ENCODE measurements at regions not wholly inside any gene's neighbourhood (a gene's known extent, or its start where the extent isn't known, plus 50 kb on each side); places are given as distances from the start of the nearest gene placed in this dataset.

GRCh38 chr2:123463886-123464285 is 561.2 kb upstream of the CNTNAP5 start:
- no peak for DNase-seq (ENCODE audit: low read depth)
- no peak overlapping the region for H3K4me3 ChIP-seq (ENCODE audit: low read depth, low read length)
- TF ChIP-seq, protein P1, sequence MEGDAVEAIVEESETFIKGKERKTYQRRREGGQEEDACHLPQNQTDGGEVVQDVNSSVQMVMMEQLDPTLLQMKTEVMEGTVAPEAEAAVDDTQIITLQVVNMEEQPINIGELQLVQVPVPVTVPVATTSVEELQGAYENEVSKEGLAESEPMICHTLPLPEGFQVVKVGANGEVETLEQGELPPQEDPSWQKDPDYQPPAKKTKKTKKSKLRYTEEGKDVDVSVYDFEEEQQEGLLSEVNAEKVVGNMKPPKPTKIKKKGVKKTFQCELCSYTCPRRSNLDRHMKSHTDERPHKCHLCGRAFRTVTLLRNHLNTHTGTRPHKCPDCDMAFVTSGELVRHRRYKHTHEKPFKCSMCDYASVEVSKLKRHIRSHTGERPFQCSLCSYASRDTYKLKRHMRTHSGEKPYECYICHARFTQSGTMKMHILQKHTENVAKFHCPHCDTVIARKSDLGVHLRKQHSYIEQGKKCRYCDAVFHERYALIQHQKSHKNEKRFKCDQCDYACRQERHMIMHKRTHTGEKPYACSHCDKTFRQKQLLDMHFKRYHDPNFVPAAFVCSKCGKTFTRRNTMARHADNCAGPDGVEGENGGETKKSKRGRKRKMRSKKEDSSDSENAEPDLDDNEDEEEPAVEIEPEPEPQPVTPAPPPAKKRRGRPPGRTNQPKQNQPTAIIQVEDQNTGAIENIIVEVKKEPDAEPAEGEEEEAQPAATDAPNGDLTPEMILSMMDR (IDR thresholded peaks at IDR 0.05; ENCODE audit: insufficient read depth, low read length), result no peak

DNA sequence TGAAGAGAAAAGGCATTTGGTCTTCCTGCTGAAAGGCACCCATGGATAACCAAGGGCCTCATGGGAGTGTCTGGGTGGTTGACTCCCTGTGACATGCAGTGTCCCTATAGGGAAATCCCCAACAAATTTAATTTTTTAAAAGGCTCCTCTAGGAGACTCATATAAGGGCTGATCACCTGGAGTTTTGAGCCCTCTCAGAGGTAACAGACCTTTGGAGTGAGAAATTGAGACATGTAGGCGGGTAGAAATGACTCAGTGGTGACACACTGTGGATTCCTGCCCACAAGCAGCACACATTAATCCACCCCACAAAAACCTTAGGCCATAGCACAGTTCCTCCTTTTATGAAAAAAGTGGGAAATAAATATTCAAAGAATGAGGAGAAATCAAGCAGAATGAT is 557.0 kb upstream of the CNTNAP5 start:
- H3K4me3 ChIP-seq (ENCODE audit: low read depth, low read length), result no peak overlapping the region
- TF ChIP-seq, protein P1 (IDR thresholded peaks at IDR 0.05; ENCODE audit: insufficient read depth, low read length), result no peak
- DNase-seq (ENCODE audit: low read depth), result no peak

DNA sequence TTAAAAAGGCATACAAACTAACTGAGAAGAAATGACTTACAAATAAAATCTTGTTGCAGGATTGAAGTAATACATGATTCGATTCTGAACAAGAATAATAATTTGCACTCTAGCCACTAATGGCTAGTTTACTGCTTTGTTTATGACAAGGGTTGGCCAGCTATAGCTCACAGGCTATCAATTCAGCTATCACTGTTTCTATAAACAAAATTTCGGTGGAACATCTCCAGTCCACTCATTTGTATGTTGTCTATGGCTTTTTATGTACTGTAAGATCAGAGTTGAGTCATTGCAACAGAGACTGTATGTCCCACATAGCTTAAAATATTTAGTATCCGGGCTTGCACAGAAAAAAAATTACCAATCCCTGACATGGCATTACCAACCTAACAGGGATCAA is 543.7 kb upstream of the CNTNAP5 start:
- H3K4me3 ChIP-seq (ENCODE audit: low read depth, low read length), result no peak overlapping the region
- TF ChIP-seq, protein P1 (IDR thresholded peaks at IDR 0.05; ENCODE audit: insufficient read depth, low read length), result no peak
- no peak for DNase-seq (ENCODE audit: low read depth)

- no peak for DNase-seq (ENCODE audit: low read depth)
- H3K4me3 ChIP-seq (ENCODE audit: low read depth, low read length), result no peak overlapping the region
- TF ChIP-seq, protein P1 (IDR thresholded peaks at IDR 0.05; ENCODE audit: insufficient read depth, low read length), result no peak
Measured at GRCh38 chr2:123485056-123485455, 540.0 kb upstream of the CNTNAP5 start.

DNA sequence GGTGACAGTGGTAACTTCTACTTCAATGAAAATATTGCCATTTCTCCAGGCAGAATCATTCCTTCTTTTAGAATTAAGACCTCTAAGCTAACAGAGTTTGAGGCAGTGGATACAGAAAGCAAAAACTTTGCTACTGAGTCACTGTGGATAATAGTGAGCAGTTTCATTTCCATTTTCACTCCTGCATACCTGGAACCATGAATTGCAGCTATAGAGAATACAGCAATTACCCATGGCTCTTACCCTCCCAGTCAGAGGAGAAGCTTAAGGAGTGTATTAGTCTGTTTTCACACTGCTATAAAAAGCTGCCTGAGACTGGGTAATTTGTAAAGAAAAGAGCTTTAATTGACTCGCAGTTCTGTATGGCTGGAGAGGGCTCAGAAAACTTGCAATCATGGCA is 531.4 kb upstream of the CNTNAP5 start:
- TF ChIP-seq, protein P1 (IDR thresholded peaks at IDR 0.05; ENCODE audit: insufficient read depth, low read length), result no peak
- no peak overlapping the region for H3K4me3 ChIP-seq (ENCODE audit: low read depth, low read length)
- DNase-seq (ENCODE audit: low read depth), result no peak

GRCh38 chr2:123495241-123495640 is 529.8 kb upstream of the CNTNAP5 start:
- no peak overlapping the region for H3K4me3 ChIP-seq (ENCODE audit: low read depth, low read length)
- no peak for DNase-seq (ENCODE audit: low read depth)
- TF ChIP-seq, protein P1 (IDR thresholded peaks at IDR 0.05; ENCODE audit: insufficient read depth, low read length), result no peak

GRCh38 chr2:123500346-123500745 is 524.7 kb upstream of the CNTNAP5 start:
- DNase-seq (ENCODE audit: low read depth), result no peak
- TF ChIP-seq, protein P1 (IDR thresholded peaks at IDR 0.05; ENCODE audit: insufficient read depth, low read length), result no peak

More at GRCh38 chr2:123500346-123500745, 524.7 kb upstream of the CNTNAP5 start:
- no peak overlapping the region for H3K4me3 ChIP-seq (ENCODE audit: low read depth, low read length)
